ENCODE measurements at regions not wholly inside any gene's neighbourhood (a gene's known extent, or its start where the extent isn't known, plus 50 kb on each side); places are given as distances from the start of the nearest gene placed in this dataset.

DNA sequence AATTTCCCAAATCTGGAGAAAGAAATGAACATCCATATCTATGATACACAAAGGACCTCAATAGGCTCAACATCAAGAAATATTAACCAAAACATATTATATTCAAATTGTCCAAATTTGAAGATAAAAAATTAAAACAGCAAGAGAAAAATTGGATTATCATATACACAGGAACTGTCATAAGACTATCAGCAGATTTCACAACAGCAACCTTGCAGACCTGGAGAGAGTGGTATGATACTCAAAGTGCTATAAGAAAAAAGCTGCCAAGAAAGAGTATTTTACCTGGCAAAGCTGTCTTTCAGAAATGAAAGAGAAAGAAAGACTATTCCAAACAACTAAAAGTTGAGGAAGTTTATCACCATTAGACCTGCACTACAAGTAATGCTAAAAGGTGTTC lies 711.9 kb upstream of the RAB6C start:
- Histone ChIP-seq H4K20me1 (ENCODE audit: control insufficient read depth, extremely low read depth, insufficient read depth, low read length) (no peaks in the 10 kb centered on the region), H3K27ac (ENCODE audit: insufficient read depth, low read length) (no peak overlapping the region), H3K4me1 (ENCODE audit: control insufficient read depth, extremely low read depth, insufficient read depth, low read length) (no peaks in the 10 kb centered on the region), H3K79me2 (ENCODE audit: control insufficient read depth, insufficient read depth, low read length) (no peaks in the 10 kb centered on the region), H3K27me3 (ENCODE audit: control insufficient read depth, insufficient read depth, low read length) (no peaks in the 10 kb centered on the region), H3K9ac (ENCODE audit: insufficient read depth, low read length) (no peak overlapping the region), H3K36me3 (ENCODE audit: control insufficient read depth, insufficient read depth, low read length) (no peaks in the 10 kb centered on the region), H3K9me3 (ENCODE audit: control insufficient read depth, insufficient read depth, low read depth, low read length) (no peaks in the 10 kb centered on the region), H3K4me3 (replicated peaks in 1 of 4; ENCODE audit: control extremely low read depth in 1 of 4, insufficient read depth in 1 of 4, low read depth in 3 of 4, low read length in 4 of 4) (no peak overlapping the region), H2AFZ (ENCODE audit: low read length) (no peak overlapping the region), H3K4me2 (ENCODE audit: extremely low read depth, insufficient read depth, low read length) (no peak overlapping the region)
- no peak for TF ChIP-seq EZH2 (IDR thresholded peaks at IDR 0.05; ENCODE audit: low read length, missing control alignments)
- TF ChIP-seq, protein P1, sequence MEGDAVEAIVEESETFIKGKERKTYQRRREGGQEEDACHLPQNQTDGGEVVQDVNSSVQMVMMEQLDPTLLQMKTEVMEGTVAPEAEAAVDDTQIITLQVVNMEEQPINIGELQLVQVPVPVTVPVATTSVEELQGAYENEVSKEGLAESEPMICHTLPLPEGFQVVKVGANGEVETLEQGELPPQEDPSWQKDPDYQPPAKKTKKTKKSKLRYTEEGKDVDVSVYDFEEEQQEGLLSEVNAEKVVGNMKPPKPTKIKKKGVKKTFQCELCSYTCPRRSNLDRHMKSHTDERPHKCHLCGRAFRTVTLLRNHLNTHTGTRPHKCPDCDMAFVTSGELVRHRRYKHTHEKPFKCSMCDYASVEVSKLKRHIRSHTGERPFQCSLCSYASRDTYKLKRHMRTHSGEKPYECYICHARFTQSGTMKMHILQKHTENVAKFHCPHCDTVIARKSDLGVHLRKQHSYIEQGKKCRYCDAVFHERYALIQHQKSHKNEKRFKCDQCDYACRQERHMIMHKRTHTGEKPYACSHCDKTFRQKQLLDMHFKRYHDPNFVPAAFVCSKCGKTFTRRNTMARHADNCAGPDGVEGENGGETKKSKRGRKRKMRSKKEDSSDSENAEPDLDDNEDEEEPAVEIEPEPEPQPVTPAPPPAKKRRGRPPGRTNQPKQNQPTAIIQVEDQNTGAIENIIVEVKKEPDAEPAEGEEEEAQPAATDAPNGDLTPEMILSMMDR (conservative IDR thresholded peaks at IDR 0.05 in 1 of 2, IDR thresholded peaks at IDR 0.05 in 1 of 2; ENCODE audit: low read depth in 1 of 2, low read length in 2 of 2): no peak
- DNase-seq (ENCODE audit: low read depth in 2 of 2): no peak

DNA sequence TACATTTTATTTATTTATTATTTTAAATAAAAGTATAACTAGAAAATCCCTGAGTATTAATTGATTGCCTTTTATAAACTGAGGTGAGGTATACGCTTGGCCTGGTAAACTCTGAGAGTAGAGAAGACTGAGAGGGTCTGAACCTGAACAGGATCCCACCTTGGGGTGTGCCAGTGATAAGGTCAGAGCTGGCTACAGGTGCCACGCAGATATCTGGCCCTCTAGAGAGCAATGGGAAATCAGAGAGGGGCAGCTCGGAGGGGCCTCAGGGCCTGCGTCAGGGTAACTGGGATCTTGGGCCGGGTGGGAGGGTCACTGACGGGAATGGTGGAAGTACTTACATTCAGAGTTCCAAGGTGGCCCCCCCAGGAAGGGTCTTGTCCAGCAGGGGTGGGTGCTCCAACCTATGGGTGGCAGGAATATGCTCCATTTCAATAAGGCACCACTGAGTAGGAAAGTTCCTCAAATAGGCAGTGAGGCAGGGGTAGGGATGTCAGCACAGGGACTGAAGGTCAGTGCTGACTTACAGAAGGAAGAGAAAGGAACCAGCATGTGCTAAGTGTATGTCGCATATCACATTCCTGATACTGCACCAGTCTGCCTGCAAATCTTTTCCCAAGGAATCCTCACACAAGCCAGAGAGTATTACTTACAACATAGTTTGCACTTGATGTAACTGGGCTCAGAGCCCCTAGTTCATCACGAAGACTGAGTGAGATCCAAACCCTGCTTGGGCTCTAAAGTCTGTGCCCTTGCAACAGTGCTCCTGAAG lies 706.0 kb upstream of the RAB6C start:
- H3K27ac ChIP-seq (ENCODE audit: insufficient read depth, low read length): no peak overlapping the region
- no peak overlapping the region for H3K4me3 ChIP-seq (replicated peaks in 1 of 4; ENCODE audit: control extremely low read depth in 1 of 4, insufficient read depth in 1 of 4, low read depth in 3 of 4, low read length in 4 of 4)
- H3K9ac ChIP-seq (ENCODE audit: insufficient read depth, low read length): no peak overlapping the region
- TF ChIP-seq, protein P1 (conservative IDR thresholded peaks at IDR 0.05 in 1 of 2, IDR thresholded peaks at IDR 0.05 in 1 of 2; ENCODE audit: low read depth in 1 of 2, low read length in 2 of 2): no peak
- no peak for TF ChIP-seq EZH2 (IDR thresholded peaks at IDR 0.05; ENCODE audit: low read length, missing control alignments)
- no peaks in the 10 kb centered on the region for H3K79me2 ChIP-seq (ENCODE audit: control insufficient read depth, insufficient read depth, low read length)
- no peak for DNase-seq (ENCODE audit: low read depth in 2 of 2)
- H3K36me3 ChIP-seq (ENCODE audit: control insufficient read depth, insufficient read depth, low read length): no peaks in the 10 kb centered on the region
- H3K4me2 ChIP-seq (ENCODE audit: extremely low read depth, insufficient read depth, low read length): no peak overlapping the region
- no peaks in the 10 kb centered on the region for H4K20me1 ChIP-seq (ENCODE audit: control insufficient read depth, extremely low read depth, insufficient read depth, low read length)
- H3K27me3 ChIP-seq (ENCODE audit: control insufficient read depth, insufficient read depth, low read length): no peaks in the 10 kb centered on the region
- no peak overlapping the region for H2AFZ ChIP-seq (ENCODE audit: low read length)
- no peaks in the 10 kb centered on the region for H3K9me3 ChIP-seq (ENCODE audit: control insufficient read depth, insufficient read depth, low read depth, low read length)
- H3K4me1 ChIP-seq (ENCODE audit: control insufficient read depth, extremely low read depth, insufficient read depth, low read length): no peaks in the 10 kb centered on the region

DNA sequence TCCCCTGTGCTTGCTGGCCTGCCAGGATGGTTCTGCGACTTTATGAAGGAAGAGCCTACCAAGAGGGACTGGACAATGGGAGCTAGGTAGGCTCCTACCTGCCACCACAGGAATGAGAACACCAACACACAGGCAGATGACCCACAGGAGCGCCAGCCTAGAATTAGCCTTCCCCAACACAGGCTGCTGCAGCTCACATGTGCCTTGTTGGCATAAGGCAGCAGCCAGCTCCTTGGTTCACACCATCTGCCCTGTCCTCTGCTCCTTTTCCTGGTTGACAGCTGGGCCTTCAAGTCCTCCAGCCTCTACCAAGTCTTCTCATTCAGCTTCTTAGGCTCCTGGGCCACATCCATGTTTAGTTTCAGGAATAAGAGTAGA lies 705.4 kb upstream of the RAB6C start:
- H3K4me3 ChIP-seq (replicated peaks in 1 of 4; ENCODE audit: control extremely low read depth in 1 of 4, insufficient read depth in 1 of 4, low read depth in 3 of 4, low read length in 4 of 4): no peak overlapping the region
- no peaks in the 10 kb centered on the region for H3K27me3 ChIP-seq (ENCODE audit: control insufficient read depth, insufficient read depth, low read length)
- TF ChIP-seq, protein P1 (conservative IDR thresholded peaks at IDR 0.05 in 1 of 2, IDR thresholded peaks at IDR 0.05 in 1 of 2; ENCODE audit: low read depth in 1 of 2, low read length in 2 of 2): no peak
- no peak for TF ChIP-seq EZH2 (IDR thresholded peaks at IDR 0.05; ENCODE audit: low read length, missing control alignments)
- H3K27ac ChIP-seq (ENCODE audit: insufficient read depth, low read length): no peak overlapping the region
- no peak overlapping the region for H2AFZ ChIP-seq (ENCODE audit: low read length)
- no peak overlapping the region for H3K4me2 ChIP-seq (ENCODE audit: extremely low read depth, insufficient read depth, low read length)
- no peaks in the 10 kb centered on the region for H3K4me1 ChIP-seq (ENCODE audit: control insufficient read depth, extremely low read depth, insufficient read depth, low read length)
- H4K20me1 ChIP-seq (ENCODE audit: control insufficient read depth, extremely low read depth, insufficient read depth, low read length): no peaks in the 10 kb centered on the region
- H3K9ac ChIP-seq (ENCODE audit: insufficient read depth, low read length): no peak overlapping the region
- no peak for DNase-seq (ENCODE audit: low read depth in 2 of 2)
- no peaks in the 10 kb centered on the region for H3K9me3 ChIP-seq (ENCODE audit: control insufficient read depth, insufficient read depth, low read depth, low read length)
- H3K36me3 ChIP-seq (ENCODE audit: control insufficient read depth, insufficient read depth, low read length): no peaks in the 10 kb centered on the region
- H3K79me2 ChIP-seq (ENCODE audit: control insufficient read depth, insufficient read depth, low read length): no peaks in the 10 kb centered on the region
